H1 (cell line): ENCODE measurements at regions not wholly inside any gene's neighbourhood (a gene's known extent, or its start where the extent isn't known, plus 50 kb on each side); places are given as distances from the start of the nearest gene placed in this dataset.

Source experiments
- CHD7 ChIP-seq: fragments of 300-600 bp; sonication (generic); IDR thresholded peaks from 2 replicates; pipeline ENCODE4 v1.7.1; 2012; ENCODE audit warnings: low read length, moderate library complexity, mild to moderate bottlenecking, inconsistent platforms; ENCODE audit not compliant: insufficient replicate concordance
- RFX5 ChIP-seq: IDR thresholded peaks from 2 replicates; pipeline ENCODE4 v1.6.1; 2011; ENCODE audit warnings: low read depth, low read length, improper control_type of control experiment, borderline replicate concordance

DNA sequence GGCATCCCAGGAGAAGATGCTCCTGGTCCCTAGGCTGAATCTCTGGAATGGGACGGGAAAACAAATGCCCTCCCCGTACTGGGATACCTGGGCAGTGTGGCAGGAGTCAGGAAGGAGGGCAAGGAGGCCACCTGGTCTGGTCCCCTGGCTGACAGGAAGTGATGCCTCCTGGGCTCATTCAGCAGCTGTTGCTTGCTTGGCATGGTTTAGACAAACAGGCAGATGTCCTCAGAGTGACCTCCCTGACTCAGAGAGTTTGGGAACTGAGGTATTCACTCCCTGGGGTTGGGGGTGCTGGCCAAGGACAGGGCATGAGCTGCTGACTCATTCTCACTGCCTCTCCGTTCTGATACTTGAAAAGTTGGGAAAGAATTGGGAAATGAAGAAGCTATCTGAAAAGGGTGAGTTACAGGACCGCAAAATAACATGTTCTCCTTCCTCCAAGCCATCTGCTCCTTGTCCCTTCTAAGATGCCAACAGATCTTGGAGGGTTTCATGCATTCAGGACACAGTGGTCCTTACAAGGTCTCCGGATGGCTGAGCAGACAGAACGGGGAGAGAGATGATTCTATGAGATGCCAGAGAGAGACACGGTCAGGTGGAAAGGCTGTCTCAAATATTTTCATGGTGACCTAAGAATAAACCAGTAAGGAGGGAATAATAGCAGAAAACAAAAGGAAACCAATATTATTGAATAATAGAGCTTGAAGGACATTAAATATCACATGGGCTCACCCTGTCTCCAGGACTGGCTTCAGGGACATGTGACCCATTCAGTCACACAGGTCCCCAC is 534.5 kb downstream of the BNC2 start (continued):
- TF ChIP-seq CHD7 (no peak), RFX5 (no peak)
